ENCODE measurements at regions not wholly inside any gene's neighbourhood (a gene's known extent, or its start where the extent isn't known, plus 50 kb on each side); places are given as distances from the start of the nearest gene placed in this dataset.
"Not testable (repeated sequence)": the region's sequence is repeated elsewhere in the genome, so short reads cannot be mapped to it uniquely, and the experiment has no call there.

DNA sequence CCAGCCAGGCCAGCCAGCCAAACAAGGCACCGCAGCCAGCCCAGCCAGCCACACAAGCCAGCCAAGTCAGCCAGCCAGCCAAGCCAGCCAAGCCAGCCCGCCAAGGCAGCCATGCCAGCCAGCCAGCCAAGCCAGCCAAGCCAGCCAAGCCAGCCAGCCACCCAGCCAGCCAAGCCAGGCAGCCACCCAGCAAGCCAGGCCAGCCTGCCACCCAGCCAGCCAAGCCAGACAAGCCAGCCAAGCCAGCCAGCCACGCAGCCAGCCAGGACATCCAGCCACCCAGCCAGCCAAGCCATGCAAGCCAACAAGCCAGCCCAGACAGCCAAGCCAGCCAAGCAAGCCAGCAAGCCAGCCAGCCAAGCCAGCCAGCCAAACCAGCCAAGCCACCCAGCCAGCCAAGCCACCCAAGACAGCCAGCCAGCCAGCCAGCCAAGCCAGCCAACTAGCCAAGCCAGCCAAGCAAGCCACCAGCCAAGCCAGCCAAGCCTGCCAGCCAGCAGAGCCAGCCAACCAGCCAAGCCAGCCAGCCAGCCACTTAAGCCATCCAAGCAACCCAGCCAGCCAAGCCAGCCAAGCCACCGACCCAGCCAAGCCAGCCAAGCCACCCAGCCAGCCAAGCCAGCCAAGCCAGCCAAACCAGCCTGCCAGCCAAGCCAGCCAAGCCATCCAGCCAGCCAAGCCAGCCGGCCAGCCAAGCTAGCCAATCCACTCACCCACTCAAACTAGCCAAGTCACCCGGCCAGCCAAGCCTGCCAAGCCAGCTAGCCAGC, 341.3 kb upstream of the PLGLB2 start:
- not testable (repeated sequence) for DNase-seq (ENCODE audit: low read depth in 3 of 3)

DNA sequence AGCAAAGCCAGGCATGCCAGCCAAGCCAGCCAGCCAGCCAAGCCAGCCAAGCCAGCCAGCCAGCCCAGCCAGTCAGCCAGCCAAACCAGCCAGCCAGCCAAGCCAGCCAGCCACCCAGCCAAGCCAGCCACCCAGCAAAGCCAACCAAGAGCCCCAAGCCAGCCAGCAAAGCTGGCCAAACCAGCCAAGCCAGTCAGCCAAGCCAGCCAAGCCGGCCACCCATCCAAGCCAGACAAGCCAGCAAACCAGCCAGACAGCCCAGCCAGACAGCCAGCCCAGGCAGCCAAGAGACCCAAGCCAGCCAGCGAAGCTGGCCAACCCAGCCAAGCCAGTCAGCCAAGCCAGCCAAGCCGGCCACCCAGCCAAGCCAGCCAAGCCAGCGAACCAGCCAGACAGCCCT, 338.3 kb upstream of the PLGLB2 start:
- DNase-seq (ENCODE audit: low read depth in 3 of 3): not testable (repeated sequence)

DNA sequence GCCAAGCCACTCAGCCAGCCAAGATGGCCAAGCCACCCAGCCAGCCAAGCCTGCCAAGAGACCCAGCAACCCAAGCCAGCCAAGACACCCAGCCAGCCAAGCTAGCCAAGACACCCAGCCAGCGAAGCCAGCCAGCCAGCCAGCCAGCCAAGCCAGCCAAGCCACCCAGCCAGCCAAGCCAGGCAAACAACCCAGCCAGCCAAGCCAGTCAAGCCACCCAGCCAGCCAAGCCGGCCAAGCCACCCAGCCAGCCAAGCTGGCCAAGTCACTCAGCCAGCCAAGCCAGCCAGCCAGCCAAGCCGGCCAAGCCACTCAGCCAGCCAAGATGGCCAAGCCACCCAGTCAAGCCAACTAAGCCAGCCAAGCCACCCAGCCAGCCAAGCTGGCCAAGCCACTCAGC, 337.5 kb upstream of the PLGLB2 start:
- DNase-seq (ENCODE audit: low read depth in 3 of 3): not testable (repeated sequence)

DNA sequence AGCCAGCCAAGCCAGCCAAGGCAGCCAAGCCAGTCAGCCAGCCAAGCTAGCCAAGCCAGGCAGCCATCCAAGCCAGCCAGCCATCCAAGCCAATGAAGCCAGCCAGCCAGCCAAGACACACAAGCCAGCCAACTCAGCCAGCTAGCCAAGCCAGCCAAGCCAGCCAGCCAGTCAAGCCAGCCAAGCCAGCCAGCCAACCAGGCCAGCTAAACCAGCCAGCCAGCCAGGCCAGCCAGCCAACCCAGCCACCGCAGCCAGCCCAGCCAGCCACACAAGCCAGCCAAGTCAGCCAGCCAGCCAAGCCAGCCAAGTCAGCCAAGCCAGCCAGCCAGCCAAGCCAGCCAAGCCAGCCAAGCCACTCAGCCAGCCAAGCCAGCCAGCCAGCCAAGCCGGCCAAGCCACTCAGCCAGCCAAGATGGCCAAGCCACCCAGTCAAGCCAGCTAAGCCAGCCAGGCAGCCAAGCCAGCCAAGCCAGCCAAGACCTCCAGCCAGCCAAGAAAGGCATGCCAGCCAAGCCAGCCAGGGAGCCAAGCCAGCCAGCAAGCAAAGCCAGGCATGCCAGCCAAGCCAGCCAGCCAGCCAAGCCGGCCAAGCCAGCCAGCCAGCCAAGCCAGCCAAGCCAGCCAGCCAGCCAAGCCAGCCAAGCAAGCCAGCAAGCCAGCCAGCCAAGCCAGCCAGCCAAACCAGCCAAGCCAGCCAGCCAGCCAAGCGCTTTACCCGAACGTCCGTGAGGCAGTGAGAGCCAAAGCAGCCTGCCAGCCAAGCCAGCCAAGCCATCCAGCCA, 335.7 kb upstream of the PLGLB2 start:
- not testable (repeated sequence) for DNase-seq (ENCODE audit: low read depth in 3 of 3)

DNA sequence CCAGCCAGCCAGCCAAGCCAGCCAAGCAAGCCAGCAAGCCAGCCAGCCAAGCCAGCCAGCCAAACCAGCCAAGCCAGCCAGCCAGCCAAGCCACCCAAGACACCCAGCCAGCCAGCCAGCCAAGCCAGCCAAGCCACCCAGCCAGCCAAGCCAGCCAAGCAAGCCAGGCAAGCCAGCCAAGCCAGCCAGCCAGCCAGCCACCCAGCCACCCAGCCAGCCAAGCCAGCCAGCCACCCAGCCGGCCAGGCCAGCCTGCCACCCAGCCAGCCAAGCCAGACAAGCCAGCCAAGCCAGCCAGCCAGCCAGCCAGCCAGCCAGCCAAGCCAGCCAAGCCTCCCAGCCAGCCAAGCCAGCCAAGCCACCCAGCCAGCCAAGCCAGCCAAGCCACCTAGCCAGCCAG, 333.6 kb upstream of the PLGLB2 start:
- DNase-seq (ENCODE audit: low read depth in 3 of 3): not testable (repeated sequence)

DNA sequence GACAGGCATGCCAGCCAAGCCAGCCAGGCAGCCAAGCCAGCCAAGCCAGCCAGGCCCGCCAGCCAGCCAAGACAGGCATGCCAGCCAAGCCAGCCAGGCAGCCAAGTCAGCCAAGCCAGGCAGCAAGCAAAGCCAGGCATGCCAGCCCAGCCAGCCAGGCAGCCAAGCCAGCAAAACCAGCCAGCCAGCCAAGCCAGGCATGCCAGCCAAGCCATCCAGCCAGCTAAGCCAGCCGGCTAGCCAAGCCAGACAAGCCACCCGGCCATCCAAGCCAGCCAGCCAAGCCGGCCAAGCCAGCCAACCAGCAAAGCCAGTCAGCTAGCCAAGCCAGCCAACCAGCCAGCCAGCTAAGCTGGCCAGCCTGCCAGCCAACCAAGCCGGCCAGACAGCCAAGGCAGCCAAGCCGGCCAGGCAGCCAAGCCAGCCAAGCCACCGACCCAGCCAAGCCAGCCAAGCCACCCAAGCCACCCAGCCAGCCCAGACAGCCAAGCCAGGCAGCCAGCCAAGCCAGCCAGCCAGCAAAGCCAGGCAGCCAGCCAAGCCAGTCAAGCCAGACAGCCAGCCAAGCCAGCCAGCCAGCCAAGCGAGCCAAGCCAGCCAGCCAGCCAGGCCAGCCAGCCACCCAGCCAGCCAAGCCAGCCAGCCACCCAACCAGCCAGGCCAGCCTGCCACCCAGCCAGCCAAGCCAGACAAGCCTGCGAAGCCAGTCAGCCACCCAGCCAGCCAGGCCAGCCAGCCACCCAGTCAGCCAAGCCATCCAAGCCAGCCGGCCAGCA, 332.9 kb upstream of the PLGLB2 start:
- not testable (repeated sequence) for DNase-seq (ENCODE audit: low read depth in 3 of 3)

DNA sequence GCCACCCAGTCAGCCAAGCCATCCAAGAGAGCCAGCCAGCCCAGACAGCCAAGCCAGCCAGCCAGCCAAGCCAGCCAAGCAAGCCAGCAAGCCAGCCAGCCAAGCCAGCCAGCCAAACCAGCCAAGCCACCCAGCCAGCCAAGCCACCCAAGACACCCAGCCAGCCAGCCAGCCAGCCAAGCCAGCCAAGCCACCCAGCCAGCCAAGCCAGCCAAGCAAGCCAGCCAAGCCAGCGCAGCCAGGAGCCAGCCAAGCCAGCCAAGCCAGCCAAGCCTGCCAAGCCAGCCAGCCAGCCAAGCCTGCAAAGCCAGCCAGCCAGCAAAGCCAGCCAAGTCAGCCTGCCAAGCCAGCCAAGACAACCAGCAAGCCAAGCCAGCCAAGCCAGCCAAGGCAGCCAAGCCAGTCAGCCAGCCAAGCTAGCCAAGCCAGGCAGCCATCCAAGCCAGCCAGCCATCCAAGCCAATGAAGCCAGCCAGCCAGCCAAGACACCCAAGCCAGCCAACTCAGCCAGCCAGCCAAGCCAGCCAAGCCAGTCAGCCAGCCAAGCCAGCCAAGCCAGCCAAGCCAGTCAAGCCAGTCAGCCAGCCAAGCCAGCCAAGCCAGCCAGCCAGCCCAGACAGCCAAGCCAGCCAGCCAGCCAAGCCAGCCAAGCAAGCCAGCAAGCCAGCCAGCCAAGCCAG, 332.2 kb upstream of the PLGLB2 start:
- not testable (repeated sequence) for DNase-seq (ENCODE audit: low read depth in 3 of 3)

DNA sequence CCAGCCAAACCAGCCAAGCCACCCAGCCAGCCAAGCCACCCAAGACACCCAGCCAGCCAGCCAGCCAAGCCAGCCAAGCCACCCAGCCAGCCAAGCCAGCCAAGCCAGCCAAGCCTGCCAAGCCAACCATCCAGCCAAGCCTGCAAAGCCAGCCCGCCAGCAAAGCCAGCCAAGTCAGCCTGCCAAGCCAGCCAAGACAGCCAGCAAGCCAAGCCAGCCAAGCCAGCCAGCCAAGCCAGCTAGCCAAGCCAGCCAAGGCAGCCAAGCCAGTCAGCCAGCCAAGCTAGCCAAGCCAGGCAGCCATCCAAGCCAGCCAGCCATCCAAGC, 331.7 kb upstream of the PLGLB2 start:
- DNase-seq (ENCODE audit: low read depth in 3 of 3): not testable (repeated sequence)

DNA sequence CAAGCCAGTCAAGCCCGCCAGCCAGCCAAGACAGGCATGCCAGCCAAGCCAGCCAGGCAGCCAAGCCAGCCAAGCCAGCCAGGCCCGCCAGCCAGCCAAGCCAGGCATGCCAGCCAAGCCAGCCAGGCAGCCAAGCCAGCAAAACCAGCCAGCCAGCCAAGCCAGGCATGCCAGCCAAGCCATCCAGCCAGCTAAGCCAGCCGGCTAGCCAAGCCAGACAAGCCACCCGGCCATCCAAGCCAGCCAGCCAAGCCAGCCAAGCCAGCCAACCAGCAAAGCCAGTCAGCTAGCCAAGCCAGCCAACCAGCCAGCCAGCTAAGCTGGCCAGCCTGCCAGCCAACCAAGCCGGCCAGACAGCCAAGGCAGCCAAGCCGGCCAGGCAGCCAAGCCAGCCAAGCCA, 330.7 kb upstream of the PLGLB2 start:
- DNase-seq (ENCODE audit: low read depth in 3 of 3): not testable (repeated sequence)

DNA sequence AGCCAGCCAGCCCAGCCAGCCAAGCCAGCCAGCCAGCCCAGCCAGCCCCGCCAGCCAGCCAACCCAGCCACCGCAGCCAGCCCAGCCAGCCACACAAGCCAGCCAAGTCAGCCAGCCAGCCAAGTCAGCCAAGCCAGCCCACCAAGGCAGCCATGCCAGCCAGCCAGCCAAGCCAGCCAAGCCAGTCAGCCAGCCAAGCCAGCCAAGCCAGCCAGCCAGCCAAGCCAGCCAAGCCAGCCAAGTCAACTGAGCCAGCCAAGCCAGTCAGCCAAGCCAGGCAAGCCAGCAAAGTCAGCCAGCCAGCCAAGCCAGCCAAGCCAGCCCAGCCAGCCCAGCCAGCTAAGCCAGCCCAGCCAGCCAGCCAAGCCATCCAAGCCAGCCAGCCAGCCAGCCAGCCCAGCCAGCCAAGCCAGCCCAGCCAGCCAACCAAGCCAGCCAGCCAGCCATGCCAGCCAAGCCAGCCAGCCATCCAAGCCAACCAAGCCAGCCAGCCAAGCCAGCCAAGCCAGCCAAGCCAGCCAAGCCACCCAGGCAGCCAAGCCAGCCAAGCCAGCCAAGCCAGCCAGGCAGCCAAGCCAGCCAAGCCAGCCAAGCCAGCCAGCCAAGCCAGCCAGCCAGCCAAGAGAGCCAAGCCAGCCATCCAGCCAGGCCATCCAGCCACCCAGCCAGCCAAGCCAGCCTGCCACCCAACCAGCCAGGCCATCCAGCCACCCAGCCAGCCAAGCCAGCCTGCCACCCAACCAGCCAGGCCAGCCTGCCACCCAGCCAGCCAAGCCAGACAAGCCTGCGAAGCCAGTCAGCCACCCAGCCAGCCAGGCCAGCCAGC, 329.9 kb upstream of the PLGLB2 start:
- not testable (repeated sequence) for DNase-seq (ENCODE audit: low read depth in 3 of 3)

DNA sequence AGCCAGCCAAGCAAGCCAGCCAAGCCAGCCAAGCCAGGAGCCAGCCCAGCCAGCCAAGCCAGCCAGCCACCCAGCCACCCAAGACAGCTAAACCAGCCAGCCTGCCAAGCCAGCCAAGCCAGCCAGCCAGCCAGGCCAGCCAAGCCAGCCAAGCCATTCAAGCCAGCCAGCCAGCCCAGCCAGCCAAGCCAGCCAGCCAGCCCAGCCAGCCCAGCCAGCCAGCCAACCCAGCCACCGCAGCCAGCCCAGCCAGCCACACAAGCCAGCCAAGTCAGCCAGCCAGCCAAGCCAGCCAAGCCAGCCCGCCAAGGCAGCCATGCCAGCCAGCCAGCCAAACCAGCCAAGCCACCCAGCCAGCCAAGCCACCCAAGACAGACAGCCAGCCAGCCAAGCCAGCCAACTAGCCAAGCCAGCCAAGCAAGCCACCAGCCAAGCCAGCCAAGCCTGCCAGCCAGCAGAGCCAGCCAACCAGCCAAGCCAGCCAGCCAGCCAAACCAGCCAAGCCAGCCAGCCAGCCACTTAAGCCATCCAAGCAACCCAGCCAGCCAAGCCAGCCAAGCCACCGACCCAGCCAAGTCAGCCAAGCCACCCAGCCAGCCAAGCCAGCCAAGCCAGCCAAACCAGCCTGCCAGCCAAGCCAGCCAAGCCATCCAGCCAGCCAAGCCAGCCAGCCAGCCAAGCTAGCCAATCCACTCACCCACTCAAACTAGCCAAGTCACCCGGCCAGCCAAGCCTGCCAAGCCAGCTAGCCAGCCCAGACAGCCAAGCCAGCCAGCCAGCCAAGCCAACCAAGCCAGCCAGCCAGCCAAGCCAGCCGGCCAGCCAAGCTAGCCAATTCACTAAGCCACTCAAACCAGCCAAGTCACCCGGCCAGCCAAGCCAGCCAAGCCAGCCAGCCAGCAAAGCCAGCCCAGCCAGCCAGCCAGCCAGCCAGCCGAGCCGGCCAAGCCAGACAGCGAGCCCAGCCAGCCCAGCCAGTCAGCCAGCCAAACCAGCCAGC, 328.8 kb upstream of the PLGLB2 start:
- DNase-seq (ENCODE audit: low read depth in 3 of 3): not testable (repeated sequence)

DNA sequence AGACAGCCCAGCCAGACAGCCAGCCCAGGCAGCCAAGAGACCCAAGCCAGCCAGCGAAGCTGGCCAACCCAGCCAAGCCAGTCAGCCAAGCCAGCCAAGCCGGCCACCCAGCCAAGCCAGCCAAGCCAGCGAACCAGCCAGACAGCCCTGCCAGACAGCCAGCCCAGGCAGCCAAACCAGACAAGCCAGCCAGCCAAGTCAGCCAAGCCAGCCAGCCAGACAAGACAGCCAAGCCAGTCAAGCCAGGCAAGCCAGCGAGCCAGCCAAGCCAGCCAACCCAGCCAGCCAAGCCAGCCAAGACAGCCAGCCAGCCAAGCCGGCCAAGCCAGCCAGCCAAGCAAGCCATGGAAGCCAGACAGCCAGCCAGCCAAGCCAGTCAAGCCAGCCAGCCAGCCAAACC, 327.9 kb upstream of the PLGLB2 start:
- DNase-seq (ENCODE audit: low read depth in 3 of 3): not testable (repeated sequence)

DNA sequence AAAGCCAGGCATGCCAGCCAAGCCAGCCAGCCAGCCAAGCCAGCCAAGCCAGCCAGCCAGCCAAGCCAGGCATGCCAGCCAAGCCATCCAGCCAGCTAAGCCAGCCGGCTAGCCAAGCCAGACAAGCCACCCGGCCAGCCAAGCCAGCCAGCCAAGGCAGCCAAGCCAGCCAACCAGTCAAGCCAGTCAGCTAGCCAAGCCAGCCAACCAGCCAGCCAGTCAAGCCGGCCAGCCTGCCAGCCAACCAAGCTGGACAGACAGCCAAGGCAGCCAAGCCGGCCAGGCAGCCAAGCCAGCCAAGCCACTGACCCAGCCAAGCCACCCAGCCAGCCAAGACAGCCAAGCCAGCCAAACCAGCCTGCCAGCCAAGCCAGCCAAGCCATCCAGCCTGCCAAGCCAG, 326.9 kb upstream of the PLGLB2 start:
- DNase-seq (ENCODE audit: low read depth in 3 of 3): not testable (repeated sequence)

DNA sequence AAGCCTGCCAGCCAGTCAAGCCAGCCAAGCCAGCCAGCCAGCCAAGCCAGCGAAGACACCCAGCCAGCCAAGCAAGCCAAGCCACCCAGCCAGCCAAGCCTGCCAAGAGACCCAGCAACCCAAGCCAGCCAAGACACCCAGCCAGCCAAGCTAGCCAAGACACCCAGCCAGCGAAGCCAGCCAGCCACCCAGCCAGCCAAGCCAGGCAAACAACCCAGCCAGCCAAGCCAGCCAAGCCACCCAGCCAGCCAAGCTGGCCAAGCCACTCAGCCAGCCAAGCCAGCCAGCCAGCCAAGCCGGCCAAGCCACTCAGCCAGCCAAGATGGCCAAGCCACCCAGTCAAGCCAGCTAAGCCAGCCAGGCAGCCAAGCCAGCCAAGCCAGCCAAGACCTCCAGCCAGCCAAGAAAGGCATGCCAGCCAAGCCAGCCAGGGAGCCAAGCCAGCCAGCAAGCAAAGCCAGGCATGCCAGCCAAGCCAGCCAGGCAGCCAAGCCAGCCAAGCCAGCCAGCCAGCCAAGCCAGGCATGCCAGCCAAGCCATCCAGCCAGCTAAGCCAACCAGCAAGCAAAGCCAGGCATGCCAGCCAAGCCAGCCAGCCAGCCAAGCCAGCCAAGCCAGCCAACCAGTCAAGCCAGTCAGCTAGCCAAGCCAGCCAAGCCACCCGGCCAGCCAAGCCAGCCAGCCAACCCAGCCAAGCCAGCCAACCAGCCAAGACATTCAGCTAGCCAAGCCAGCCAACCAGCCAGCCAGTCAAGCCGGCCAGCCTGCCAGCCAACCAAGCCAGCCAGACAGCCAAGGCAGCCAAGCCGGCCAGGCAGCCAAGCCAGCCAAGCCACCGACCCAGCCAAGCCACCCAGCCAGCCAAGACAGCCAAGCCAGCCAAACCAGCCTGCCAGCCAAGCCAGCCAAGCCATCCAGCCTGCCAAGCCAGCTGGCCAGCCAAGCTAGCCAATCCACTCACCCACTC, 323.8 kb upstream of the PLGLB2 start:
- DNase-seq (ENCODE audit: low read depth in 3 of 3): not testable (repeated sequence)

DNA sequence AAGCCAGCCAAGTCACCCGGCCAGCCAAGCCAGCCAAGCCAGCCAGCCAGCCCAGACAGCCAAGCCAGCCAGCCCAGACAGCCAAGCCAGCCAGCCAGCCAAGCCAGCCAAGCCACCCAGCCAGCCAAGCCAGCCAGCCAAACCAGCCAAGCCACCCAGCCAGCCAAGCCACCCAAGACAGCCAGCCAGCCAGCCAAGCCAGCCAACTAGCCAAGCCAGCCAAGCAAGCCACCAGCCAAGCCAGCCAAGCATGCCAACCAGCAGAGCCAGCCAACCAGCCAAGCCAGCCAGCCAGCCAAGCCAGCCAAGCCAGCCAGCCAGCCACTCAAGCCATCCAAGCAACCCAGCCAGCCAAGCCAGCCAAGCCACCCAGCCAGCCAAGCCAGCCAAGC, 323.1 kb upstream of the PLGLB2 start:
- DNase-seq (ENCODE audit: low read depth in 3 of 3): not testable (repeated sequence)

DNA sequence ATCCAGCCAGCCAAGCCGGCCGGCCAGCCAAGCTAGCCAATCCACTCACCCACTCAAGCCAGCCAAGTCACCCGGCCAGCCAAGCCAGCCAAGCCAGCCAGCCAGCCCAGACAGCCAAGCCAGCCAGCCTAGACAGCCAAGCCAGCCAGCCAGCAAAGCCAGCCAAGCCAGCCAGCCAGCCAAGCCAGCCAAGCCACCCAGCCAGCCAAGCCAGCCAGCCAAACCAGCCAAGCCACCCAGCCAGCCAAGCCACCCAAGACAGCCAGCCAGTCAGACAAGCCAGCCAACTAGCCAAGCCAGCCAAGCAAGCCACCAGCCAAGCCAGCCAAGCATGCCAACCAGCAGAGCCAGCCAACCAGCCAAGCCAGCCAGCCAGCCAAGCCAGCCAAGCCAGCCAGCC, 322.7 kb upstream of the PLGLB2 start:
- not testable (repeated sequence) for DNase-seq (ENCODE audit: low read depth in 3 of 3)

DNA sequence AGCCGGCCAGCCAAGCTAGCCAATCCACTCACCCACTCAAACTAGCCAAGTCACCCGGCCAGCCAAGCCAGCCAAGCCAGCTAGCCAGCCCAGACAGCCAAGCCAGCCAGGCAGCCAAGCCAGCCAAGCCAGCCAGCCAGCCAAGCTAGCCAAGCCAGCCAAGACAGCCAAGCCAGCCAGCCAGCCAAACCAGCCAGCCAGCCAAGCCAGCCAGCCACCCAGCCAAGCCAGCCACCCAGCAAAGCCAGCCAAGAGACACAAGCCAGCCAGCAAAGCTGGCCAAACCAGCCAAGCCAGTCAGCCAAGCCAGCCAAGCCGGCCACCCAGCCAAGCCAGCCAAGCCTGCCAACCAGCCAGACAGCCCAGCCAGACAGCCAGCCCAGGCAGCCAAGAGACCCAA, 322.2 kb upstream of the PLGLB2 start:
- not testable (repeated sequence) for DNase-seq (ENCODE audit: low read depth in 3 of 3)

DNA sequence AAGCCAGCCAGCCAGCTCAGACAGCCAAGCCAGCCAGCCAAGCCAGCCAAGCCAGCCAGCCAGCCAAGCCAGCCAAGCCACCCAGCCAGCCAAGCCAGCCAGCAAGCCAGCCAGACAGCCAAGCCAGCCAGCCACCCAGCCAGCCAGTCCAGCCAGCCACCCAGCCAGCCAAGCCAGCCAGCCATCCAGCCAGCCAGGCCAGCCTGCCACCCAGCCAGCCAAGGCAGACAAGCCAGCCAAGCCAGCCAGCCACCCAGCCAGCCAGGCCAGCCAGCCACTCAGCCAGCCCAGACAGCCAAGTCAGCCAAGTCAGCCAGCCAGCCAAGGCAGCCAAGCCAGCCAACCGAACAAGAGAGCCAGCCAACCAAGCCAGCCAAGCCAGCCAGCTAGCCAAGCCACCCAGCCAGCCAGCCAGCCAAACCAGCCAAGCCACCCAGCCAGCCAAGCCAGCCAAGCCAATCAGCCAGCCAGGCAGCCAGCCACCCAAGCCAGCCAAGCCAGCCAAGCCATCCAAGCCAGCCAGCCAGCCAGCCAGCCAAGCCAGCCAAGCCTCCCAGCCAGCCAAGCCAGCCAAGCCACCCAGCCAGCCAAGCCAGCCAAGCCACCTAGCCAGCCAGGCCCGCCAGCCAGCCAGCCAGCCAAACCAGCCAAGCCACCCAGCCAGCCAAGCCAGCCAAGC, 319.3 kb upstream of the PLGLB2 start:
- not testable (repeated sequence) for DNase-seq (ENCODE audit: low read depth in 3 of 3)
